Ascending aorta (tissue), 2 donors: ENCODE measurements at regions not wholly inside any gene's neighbourhood (a gene's known extent, or its start where the extent isn't known, plus 50 kb on each side); places are given as distances from the start of the nearest gene placed in this dataset.

Experiments used
- DNase-seq, 2 donors: peaks; one replicate each; pipeline ENCODE4 v3.0.0-alpha.2; 2019; ENCODE audit warnings: low spot score in 2 of 2
- H3K27ac ChIP-seq, 2 donors: fragments of 200-600 bp; sonication (generic); one replicate each; pipeline ENCODE4 v1.5.1; 2016 to 2017; ENCODE audit warnings: mild to moderate bottlenecking in 1 of 2
- H3K27me3 ChIP-seq: fragments of 200-600 bp; sonication (generic); one replicate; pipeline ENCODE4 v1.5.1; 2017
- H3K36me3 ChIP-seq, 2 donors: fragments of 200-600 bp; sonication (generic); one replicate each; pipeline ENCODE4 v1.5.1; 2016
- H3K4me1 ChIP-seq, 2 donors: fragments of 200-600 bp; sonication (generic); one replicate each; pipeline ENCODE4 v1.5.1; 2016 to 2017; ENCODE audit warnings: mild to moderate bottlenecking in 1 of 2
- H3K4me3 ChIP-seq, 2 donors: fragments of 200-600 bp; sonication (generic); one replicate each; pipeline ENCODE4 v1.5.1; 2016 to 2017; ENCODE audit warnings: mild to moderate bottlenecking in 1 of 2
- H3K9me3 ChIP-seq, 2 donors: fragments of 200-600 bp; sonication (generic); one replicate each; pipeline ENCODE4 v1.5.1; 2016
- intact Hi-C: fragments of 100-400 bp; cut with DNase I; formaldehyde crosslinking; loops from one replicate; pipeline ENCODE4 v1.15.1; 2023
- TF ChIP-seq, protein P1 (sequence below), 3 experiments: fragments of 200-600 bp in 2 of 3; fragments of 450-650 bp in 1 of 3; sonication (generic) in 2 of 3; IDR thresholded peaks; one replicate each; pipeline ENCODE4 v1.5.1; 2016 to 2019; ENCODE audit warnings: antibody characterized with exemption in 3 of 3, mild to moderate bottlenecking in 1 of 3, moderate library complexity in 1 of 3

DNA sequence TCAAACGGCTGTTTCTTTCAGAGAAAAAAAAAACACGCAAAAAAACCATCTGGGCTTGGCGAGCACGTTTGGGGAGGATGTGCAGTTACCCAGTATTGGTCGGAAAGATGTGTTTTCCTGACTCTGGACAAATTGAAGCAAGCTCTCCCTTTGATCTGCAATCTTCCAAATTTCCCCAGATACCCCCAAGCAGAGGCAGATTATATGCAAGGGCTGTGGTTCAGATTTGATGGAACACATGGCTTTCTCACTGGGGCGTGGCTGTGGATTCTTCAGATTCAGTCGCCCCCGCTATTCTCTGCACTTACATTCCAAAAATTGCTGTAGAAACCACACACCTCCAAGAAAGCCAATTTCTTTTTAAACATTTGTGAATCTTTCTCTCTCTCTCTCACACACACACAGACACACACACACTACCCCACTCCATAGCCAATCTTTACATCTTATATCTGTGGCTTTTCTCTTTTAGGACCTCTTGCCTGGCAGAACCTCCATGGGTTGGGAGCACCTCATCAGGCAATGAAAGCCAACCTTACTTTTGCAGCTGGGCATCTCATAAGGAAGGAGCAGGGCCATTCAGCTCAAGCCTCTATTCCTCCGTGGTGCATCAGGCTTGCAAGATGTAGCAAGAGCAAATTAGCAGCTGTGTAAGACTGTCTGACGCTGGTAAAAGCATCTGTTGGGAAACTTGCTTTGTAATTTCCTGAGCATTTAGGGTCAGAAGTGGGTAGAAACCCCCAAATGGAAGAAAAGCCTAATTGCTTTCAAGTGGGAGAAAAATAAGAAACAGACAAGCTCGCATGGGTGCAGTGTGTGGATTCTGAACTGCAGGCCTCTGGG lies 103.9 kb upstream of the FAM20A start:
- TF ChIP-seq, protein P1, sequence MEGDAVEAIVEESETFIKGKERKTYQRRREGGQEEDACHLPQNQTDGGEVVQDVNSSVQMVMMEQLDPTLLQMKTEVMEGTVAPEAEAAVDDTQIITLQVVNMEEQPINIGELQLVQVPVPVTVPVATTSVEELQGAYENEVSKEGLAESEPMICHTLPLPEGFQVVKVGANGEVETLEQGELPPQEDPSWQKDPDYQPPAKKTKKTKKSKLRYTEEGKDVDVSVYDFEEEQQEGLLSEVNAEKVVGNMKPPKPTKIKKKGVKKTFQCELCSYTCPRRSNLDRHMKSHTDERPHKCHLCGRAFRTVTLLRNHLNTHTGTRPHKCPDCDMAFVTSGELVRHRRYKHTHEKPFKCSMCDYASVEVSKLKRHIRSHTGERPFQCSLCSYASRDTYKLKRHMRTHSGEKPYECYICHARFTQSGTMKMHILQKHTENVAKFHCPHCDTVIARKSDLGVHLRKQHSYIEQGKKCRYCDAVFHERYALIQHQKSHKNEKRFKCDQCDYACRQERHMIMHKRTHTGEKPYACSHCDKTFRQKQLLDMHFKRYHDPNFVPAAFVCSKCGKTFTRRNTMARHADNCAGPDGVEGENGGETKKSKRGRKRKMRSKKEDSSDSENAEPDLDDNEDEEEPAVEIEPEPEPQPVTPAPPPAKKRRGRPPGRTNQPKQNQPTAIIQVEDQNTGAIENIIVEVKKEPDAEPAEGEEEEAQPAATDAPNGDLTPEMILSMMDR (IDR thresholded peaks at IDR 0.05) = no peak
- H3K9me3 ChIP-seq = no peaks in the 10 kb centered on the region
- H3K4me1 ChIP-seq = no peaks in the 10 kb centered on the region
- intact Hi-C loops = no loop called here
- H3K36me3 ChIP-seq = no peaks in the 10 kb centered on the region
- H3K27me3 ChIP-seq = no peaks in the 10 kb centered on the region
- DNase-seq = no peak
- no peak overlapping the region for H3K27ac ChIP-seq
- H3K4me3 ChIP-seq = no peak overlapping the region

DNA sequence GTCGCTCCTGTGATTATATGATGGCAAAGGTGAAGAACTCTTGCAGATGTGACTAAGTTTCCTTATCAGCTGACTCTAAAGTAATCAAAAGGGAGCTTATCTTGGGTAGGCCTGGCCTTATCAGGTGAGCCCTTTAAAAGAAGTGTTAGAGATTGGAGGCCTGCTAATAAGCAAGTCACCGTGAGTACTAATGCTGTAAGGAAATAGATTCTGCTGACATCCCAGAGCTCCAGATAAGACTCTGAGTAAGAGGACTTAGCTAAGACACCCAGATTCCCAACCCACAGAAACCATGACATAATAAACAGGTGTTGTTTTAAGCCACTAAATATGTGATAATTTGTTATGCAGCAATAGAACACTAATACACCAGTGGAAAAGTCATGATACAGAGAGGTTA lies 99.9 kb upstream of the FAM20A start:
- Histone ChIP-seq H3K4me3 (no peak overlapping the region), H3K9me3 (no peaks in the 10 kb centered on the region), H3K27ac (no peak overlapping the region), H3K27me3 (no peaks in the 10 kb centered on the region), H3K36me3 (no peaks in the 10 kb centered on the region), H3K4me1 (no peaks in the 10 kb centered on the region)
- intact Hi-C loops = no loop called here
- TF ChIP-seq, protein P1 (IDR thresholded peaks at IDR 0.05) = no peak
- no peak for DNase-seq

DNA sequence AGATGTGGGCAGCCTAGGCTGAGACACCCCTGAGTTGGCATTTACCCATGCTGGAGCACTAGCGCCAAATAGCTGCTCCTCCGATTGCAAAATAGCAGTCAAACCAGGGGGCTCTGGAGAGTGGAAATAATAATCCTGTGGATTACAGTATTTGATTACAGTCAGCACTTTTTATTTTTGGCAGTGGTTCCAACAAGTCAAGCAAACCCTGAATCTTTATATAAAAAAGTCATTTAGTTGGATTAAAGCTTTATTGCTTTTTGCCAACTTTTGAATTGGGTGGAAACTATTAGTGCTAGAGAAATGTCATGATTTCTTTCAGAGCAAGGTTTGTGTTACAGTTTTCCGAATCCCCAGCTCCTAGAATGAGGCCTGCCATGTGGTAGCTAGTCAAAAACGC lies 99.3 kb upstream of the FAM20A start:
- TF ChIP-seq, protein P1 (IDR thresholded peaks at IDR 0.05) = no peak
- Histone ChIP-seq H3K27ac (no peak overlapping the region), H3K27me3 (no peaks in the 10 kb centered on the region), H3K4me1 (no peaks in the 10 kb centered on the region), H3K4me3 (no peak overlapping the region), H3K9me3 (no peaks in the 10 kb centered on the region), H3K36me3 (no peaks in the 10 kb centered on the region)
- no peak for DNase-seq
- intact Hi-C loops = no loop called here

DNA sequence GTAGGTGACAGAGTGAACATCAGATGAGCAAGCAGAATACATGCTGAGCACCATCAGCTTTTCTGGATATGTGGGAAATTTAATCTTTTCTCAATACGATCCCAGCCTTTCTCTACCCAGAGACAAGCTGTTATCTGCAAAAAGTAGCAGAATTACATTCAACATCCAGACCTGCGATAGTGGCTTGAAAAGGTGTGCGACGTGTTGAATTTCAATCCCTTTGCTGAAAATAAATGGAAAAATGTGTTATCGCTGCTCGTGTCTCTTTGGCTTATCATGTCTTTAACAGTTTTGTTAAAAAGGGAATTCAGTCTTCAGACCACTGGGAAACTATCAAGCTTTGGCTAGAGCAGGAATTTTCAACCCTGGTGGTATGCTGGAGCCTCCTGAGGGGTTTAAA lies 98.8 kb upstream of the FAM20A start:
- DNase-seq = no peak
- Histone ChIP-seq H3K27ac (no peak overlapping the region), H3K27me3 (no peaks in the 10 kb centered on the region), H3K36me3 (no peaks in the 10 kb centered on the region), H3K4me3 (no peak overlapping the region), H3K4me1 (no peaks in the 10 kb centered on the region), H3K9me3 (no peaks in the 10 kb centered on the region)
- intact Hi-C loops = no loop called here
- TF ChIP-seq, protein P1 (IDR thresholded peaks at IDR 0.05) = no peak

DNA sequence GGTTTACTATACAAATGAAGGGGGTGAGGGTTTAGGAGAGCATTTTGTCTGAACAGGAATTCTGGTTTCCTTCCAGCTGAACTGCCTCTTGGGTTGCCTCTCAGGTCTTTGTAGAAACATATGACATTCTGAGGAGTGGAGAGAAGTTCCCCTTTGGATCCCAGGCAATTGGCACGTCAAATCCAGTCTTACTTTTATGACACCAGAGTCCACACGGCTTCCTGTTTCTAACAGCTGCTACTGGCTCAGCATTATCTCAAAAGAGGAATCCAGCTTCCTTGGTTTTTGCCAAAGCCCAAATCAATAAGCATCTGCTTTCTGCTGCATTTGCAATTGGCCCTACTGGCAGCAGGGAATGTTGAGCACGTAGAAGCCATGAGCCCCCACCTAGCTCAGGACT lies 97.6 kb upstream of the FAM20A start:
- Histone ChIP-seq H3K4me3 (no peak overlapping the region), H3K4me1 (no peaks in the 10 kb centered on the region), H3K36me3 (no peaks in the 10 kb centered on the region), H3K27ac (peak overlapping the region; percentile 27 to 37), H3K9me3 (no peaks in the 10 kb centered on the region), H3K27me3 (no peaks in the 10 kb centered on the region)
- DNase-seq = no peak
- TF ChIP-seq, protein P1 (IDR thresholded peaks at IDR 0.05) = no peak
- intact Hi-C loops = no loop called here
